ENCODE measurements at regions not wholly inside any gene's neighbourhood (a gene's known extent, or its start where the extent isn't known, plus 50 kb on each side); places are given as distances from the start of the nearest gene placed in this dataset.

GRCh38 chr21:15373941-15374340 lies 309.1 kb upstream of the NRIP1 start:
- Histone ChIP-seq H3K4me2 (ENCODE audit: low read length) (no peak overlapping the region), H4K8ac (ENCODE audit: low read depth, low read length) (no peak overlapping the region), H2AK5ac (ENCODE audit: low read length) (no peak overlapping the region), H3K4me1 (ENCODE audit: control insufficient read depth in 1 of 2, insufficient read depth in 2 of 2, low read length in 2 of 2) (no peaks in the 10 kb centered on the region), H2BK12ac (ENCODE audit: low read length) (no peak overlapping the region), H3K14ac (ENCODE audit: low read length) (no peak overlapping the region), H4K91ac (ENCODE audit: low read depth, low read length) (no peak overlapping the region), H3K27ac (ENCODE audit: low read depth, low read length) (no peak overlapping the region), H2BK5ac (ENCODE audit: low read depth, low read length, poor library complexity) (no peak overlapping the region), H4K12ac (ENCODE audit: low read depth, low read length) (no peak overlapping the region), H3K4me3 (ENCODE audit: low read depth, low read length) (no peak overlapping the region), H3K79me1 (ENCODE audit: low read length) (no peaks in the 10 kb centered on the region), H3K18ac (ENCODE audit: low read length) (no peak overlapping the region), H2BK120ac (ENCODE audit: insufficient read depth, low read length, poor library complexity) (no peak overlapping the region), H3K27me3 (ENCODE audit: insufficient read depth, low read length) (no peaks in the 10 kb centered on the region), H3K79me2 (ENCODE audit: control insufficient read depth, insufficient read depth, low read length, poor library complexity) (peaks cover 1% of the 10 kb centered on the region), H2AFZ (ENCODE audit: insufficient read depth, low read length, poor library complexity) (no peak overlapping the region), H3K36me3 (ENCODE audit: control insufficient read depth in 1 of 2, insufficient read depth in 2 of 2, low read length in 2 of 2) (no peaks in the 10 kb centered on the region), H3K9ac (ENCODE audit: low read length) (no peak overlapping the region), H3K4ac (ENCODE audit: low read depth, low read length) (no peak overlapping the region), H3K9me3 (ENCODE audit: insufficient read depth, low read depth, low read length) (peaks cover 3% of the 10 kb centered on the region), H3K23ac (ENCODE audit: low read length) (no peak overlapping the region)
- DNase-seq, result no peak
- whole genome bisulfite sequencing (ENCODE audit: extremely low coverage, insufficient coverage, insufficient read length), result no CpG with 5 or more reads among the region's 1 CpG

DNA sequence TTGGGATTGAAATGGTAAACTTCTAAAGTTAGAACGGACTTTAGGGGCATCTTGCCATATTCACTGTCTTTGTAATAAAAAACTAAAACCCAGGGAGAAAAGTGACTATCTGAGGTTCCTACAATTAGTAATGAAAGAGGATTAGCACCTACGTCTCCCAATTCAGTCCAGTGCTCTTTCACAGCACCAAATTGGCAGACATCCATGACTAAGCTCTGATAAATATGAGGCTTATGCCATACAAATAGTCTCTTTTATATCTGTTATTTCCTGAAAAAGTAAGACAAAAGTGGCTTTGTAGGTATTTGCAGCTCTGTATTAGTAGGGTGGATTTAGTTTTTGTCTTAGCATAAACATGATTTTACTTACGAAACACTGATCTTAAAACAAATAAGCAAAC lies 315.0 kb upstream of the NRIP1 start:
- no peak overlapping the region for H4K8ac ChIP-seq (ENCODE audit: low read depth, low read length)
- H3K27me3 ChIP-seq (ENCODE audit: insufficient read depth, low read length), result no peaks in the 10 kb centered on the region
- no peak overlapping the region for H3K23ac ChIP-seq (ENCODE audit: low read length)
- DNase-seq, result no peak
- no peak overlapping the region for H3K14ac ChIP-seq (ENCODE audit: low read length)
- no peaks in the 10 kb centered on the region for H3K4me1 ChIP-seq (ENCODE audit: control insufficient read depth in 1 of 2, insufficient read depth in 2 of 2, low read length in 2 of 2)
- H2BK12ac ChIP-seq (ENCODE audit: low read length), result no peak overlapping the region
- no CpG with 5 or more reads among the region's 3 CpGs for WGBS (ENCODE audit: extremely low coverage, insufficient coverage, insufficient read length)
- peaks cover 5% of the 10 kb centered on the region for H3K9me3 ChIP-seq (ENCODE audit: insufficient read depth, low read depth, low read length)
- H4K12ac ChIP-seq (ENCODE audit: low read depth, low read length), result no peak overlapping the region
- no peak overlapping the region for H2AK5ac ChIP-seq (ENCODE audit: low read length)
- H3K27ac ChIP-seq (ENCODE audit: low read depth, low read length), result no peak overlapping the region
- no peak overlapping the region for H3K4me3 ChIP-seq (ENCODE audit: low read depth, low read length)
- H3K79me2 ChIP-seq (ENCODE audit: control insufficient read depth, insufficient read depth, low read length, poor library complexity), result peaks cover 1% of the 10 kb centered on the region
- H3K79me1 ChIP-seq (ENCODE audit: low read length), result no peaks in the 10 kb centered on the region
- no peak overlapping the region for H3K18ac ChIP-seq (ENCODE audit: low read length)
- no peak overlapping the region for H3K4me2 ChIP-seq (ENCODE audit: low read length)
- H3K9ac ChIP-seq (ENCODE audit: low read length), result no peak overlapping the region
- H2AFZ ChIP-seq (ENCODE audit: insufficient read depth, low read length, poor library complexity), result no peak overlapping the region
- H3K36me3 ChIP-seq (ENCODE audit: control insufficient read depth in 1 of 2, insufficient read depth in 2 of 2, low read length in 2 of 2), result no peaks in the 10 kb centered on the region
- no peak overlapping the region for H3K4ac ChIP-seq (ENCODE audit: low read depth, low read length)
- no peak overlapping the region for H2BK5ac ChIP-seq (ENCODE audit: low read depth, low read length, poor library complexity)
- no peak overlapping the region for H4K91ac ChIP-seq (ENCODE audit: low read depth, low read length)
- no peak overlapping the region for H2BK120ac ChIP-seq (ENCODE audit: insufficient read depth, low read length, poor library complexity)

DNA sequence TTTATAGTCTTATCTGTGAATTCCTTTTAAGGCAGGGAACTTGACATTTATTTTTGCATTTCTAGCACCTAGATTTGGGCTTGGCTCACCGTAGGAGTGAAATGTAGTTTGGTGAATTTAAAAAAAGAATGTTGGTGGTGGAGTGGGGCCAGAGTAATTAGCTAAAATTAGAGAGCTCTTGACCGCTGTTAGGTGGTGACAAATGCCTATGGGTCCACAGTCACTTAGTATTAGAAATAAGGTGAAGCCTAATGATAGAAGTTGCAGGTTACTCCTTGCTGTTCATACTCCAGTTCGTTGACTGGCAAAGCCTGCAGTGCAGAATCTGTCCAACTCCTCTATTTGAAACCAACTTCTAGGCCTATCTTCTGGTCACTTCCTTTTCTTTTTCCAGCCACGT lies 318.8 kb upstream of the NRIP1 start:
- Histone ChIP-seq H4K91ac (ENCODE audit: low read depth, low read length) (no peak overlapping the region), H3K4me3 (ENCODE audit: low read depth, low read length) (no peak overlapping the region), H3K9me3 (ENCODE audit: insufficient read depth, low read depth, low read length) (peaks cover 8% of the 10 kb centered on the region), H3K9ac (ENCODE audit: low read length) (no peak overlapping the region), H2AFZ (ENCODE audit: insufficient read depth, low read length, poor library complexity) (no peak overlapping the region), H3K4ac (ENCODE audit: low read depth, low read length) (no peak overlapping the region), H3K18ac (ENCODE audit: low read length) (no peak overlapping the region), H3K36me3 (ENCODE audit: control insufficient read depth in 1 of 2, insufficient read depth in 2 of 2, low read length in 2 of 2) (no peaks in the 10 kb centered on the region), H2BK12ac (ENCODE audit: low read length) (no peak overlapping the region), H3K79me1 (ENCODE audit: low read length) (no peaks in the 10 kb centered on the region), H2AK5ac (ENCODE audit: low read length) (no peak overlapping the region), H3K4me1 (ENCODE audit: control insufficient read depth in 1 of 2, insufficient read depth in 2 of 2, low read length in 2 of 2) (no peaks in the 10 kb centered on the region), H3K79me2 (ENCODE audit: control insufficient read depth, insufficient read depth, low read length, poor library complexity) (no peaks in the 10 kb centered on the region), H3K23ac (ENCODE audit: low read length) (no peak overlapping the region), H2BK5ac (ENCODE audit: low read depth, low read length, poor library complexity) (no peak overlapping the region), H4K12ac (ENCODE audit: low read depth, low read length) (no peak overlapping the region), H2BK120ac (ENCODE audit: insufficient read depth, low read length, poor library complexity) (no peak overlapping the region), H3K27me3 (ENCODE audit: insufficient read depth, low read length) (no peaks in the 10 kb centered on the region), H3K14ac (ENCODE audit: low read length) (no peak overlapping the region), H3K27ac (ENCODE audit: low read depth, low read length) (no peak overlapping the region), H3K4me2 (ENCODE audit: low read length) (no peak overlapping the region), H4K8ac (ENCODE audit: low read depth, low read length) (no peak overlapping the region)
- DNase-seq, result no peak
- no CpG with 5 or more reads among the region's 4 CpGs for WGBS (ENCODE audit: extremely low coverage, insufficient coverage, insufficient read length)

DNA sequence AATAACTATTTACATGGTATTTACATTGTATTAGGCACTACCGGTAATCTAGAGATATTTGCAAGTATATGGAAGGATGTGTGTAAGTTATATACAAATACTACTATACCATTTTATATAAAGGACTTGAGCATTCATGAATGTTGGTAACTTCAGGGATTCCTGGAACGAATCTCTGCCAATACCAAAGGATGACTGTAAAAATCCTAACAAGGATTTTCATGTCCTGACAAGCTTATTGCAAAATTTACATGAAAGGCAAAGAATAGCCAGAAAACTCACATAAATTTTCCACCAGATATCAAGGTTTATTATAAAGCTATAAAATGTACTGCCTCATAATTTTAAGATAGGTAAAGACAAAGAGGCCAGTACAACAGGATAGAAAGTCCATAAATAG lies 325.2 kb upstream of the NRIP1 start:
- no peak overlapping the region for H3K4ac ChIP-seq (ENCODE audit: low read depth, low read length)
- no peak for DNase-seq
- no peak overlapping the region for H3K18ac ChIP-seq (ENCODE audit: low read length)
- no peak overlapping the region for H2BK5ac ChIP-seq (ENCODE audit: low read depth, low read length, poor library complexity)
- H3K9me3 ChIP-seq (ENCODE audit: insufficient read depth, low read depth, low read length), result peaks cover 6% of the 10 kb centered on the region
- H2AK5ac ChIP-seq (ENCODE audit: low read length), result no peak overlapping the region
- no peak overlapping the region for H3K27ac ChIP-seq (ENCODE audit: low read depth, low read length)
- H3K27me3 ChIP-seq (ENCODE audit: insufficient read depth, low read length), result no peaks in the 10 kb centered on the region
- H2AFZ ChIP-seq (ENCODE audit: insufficient read depth, low read length, poor library complexity), result no peak overlapping the region
- no peaks in the 10 kb centered on the region for H3K79me1 ChIP-seq (ENCODE audit: low read length)
- no peak overlapping the region for H3K23ac ChIP-seq (ENCODE audit: low read length)
- no peak overlapping the region for H4K12ac ChIP-seq (ENCODE audit: low read depth, low read length)
- no peaks in the 10 kb centered on the region for H3K4me1 ChIP-seq (ENCODE audit: control insufficient read depth in 1 of 2, insufficient read depth in 2 of 2, low read length in 2 of 2)
- no peak overlapping the region for H3K4me2 ChIP-seq (ENCODE audit: low read length)
- no peak overlapping the region for H2BK120ac ChIP-seq (ENCODE audit: insufficient read depth, low read length, poor library complexity)
- no peak overlapping the region for H3K9ac ChIP-seq (ENCODE audit: low read length)
- H2BK12ac ChIP-seq (ENCODE audit: low read length), result no peak overlapping the region
- H3K79me2 ChIP-seq (ENCODE audit: control insufficient read depth, insufficient read depth, low read length, poor library complexity), result no peaks in the 10 kb centered on the region
- no peak overlapping the region for H4K91ac ChIP-seq (ENCODE audit: low read depth, low read length)
- H3K4me3 ChIP-seq (ENCODE audit: low read depth, low read length), result no peak overlapping the region
- H4K8ac ChIP-seq (ENCODE audit: low read depth, low read length), result no peak overlapping the region
- H3K14ac ChIP-seq (ENCODE audit: low read length), result no peak overlapping the region
- no peaks in the 10 kb centered on the region for H3K36me3 ChIP-seq (ENCODE audit: control insufficient read depth in 1 of 2, insufficient read depth in 2 of 2, low read length in 2 of 2)
- no CpG with 5 or more reads among the region's 2 CpGs for WGBS (ENCODE audit: extremely low coverage, insufficient coverage, insufficient read length)

All from trophoblast cell (in vitro differentiated cells and primary cell).